C4-2B (cell line): ENCODE measurements at regions not wholly inside any gene's neighbourhood (a gene's known extent, or its start where the extent isn't known, plus 50 kb on each side); places are given as distances from the start of the nearest gene placed in this dataset.

ENCODE experiments used
- CTCF ChIP-seq: fragments of 450-650 bp; conservative IDR thresholded peaks from 2 replicates; pipeline ENCODE4 v1.5.1; 2017; ENCODE audit warnings: mild to moderate bottlenecking
- ZFX ChIP-seq: fragments of 450-650 bp; IDR thresholded peaks from 2 replicates; pipeline ENCODE4 v1.6.1; 2017

DNA sequence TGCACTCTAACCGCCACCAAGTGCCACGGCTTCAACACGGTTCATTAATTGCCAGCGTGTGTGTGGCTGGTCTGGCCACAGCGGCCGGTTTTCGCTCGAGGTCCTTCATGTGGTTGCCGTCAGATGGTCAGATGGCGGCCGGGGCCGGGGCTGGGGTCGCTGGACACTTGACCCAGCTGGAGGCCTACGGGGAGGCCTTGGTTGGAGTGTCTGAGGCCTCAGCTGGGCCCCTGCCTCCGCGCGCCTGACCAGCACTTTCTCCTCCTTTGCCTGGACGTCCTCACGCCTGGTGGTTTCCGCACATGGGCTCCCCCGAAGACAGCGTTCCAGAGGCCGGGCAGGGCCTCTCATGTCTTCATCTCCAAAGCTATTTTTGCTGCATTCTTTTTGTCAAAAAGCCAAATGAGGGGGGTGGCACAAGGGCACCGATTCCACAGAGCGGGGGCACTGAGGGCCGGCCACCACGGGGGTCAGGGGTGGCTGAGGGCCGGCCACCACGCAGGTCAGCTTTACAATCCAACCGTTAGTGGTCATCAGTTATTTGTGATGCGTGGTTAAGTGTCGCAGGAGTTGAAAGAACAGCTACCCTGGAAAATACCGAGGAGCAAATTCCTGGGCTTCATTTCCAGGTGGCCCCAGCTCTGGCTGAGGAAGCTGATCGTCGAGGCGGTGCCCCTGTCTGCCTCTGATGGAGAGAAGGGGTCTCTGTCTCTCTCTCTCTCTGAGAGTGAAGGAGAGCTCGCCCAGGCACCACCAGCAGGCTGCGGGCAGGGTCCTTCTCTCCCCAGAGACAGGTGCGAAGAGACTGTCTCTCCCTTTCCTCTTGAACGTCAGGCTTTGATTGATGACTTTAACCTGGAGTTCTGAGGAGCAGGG is 50.5 kb upstream of the FRMD1 start:
- no peak for TF ChIP-seq CTCF
- TF ChIP-seq ZFX: no peak
